MM.1S (cell line): ENCODE measurements at regions not wholly inside any gene's neighbourhood (a gene's known extent, or its start where the extent isn't known, plus 50 kb on each side); places are given as distances from the start of the nearest gene placed in this dataset.

ENCODE experiments used
- EZH2phosphoT487 ChIP-seq: fragments of 300-600 bp; sonication (generic); IDR thresholded peaks from 2 replicates; pipeline ENCODE4 v1.6.1; 2018; ENCODE audit warnings: antibody characterized with exemption, low read length
- TF ChIP-seq, protein P1 (sequence below): fragments of 300-600 bp; sonication (generic); IDR thresholded peaks from 2 replicates; pipeline ENCODE4 v1.5.1; 2016; ENCODE audit warnings: antibody characterized with exemption, low read length, mixed read lengths

DNA sequence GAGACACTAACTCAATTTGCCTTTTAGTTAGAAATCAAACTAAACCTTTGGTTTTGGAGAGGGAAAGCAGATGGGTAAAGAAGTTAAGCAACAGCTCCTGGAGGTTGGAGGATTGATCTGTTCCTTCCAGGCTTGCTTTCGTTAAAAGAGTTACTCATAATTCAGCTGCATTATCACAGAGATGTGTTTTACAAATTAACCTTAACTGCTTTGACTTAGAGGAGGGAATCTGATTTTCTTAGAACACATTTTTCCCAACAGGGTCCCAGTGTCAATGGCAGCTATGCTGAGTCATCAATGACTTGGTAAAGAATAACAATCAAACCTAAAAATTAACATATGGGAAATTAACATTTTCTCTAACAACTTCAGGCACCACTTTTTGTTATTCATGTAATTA is 113.4 kb downstream of the COPS8 start:
- TF ChIP-seq, protein P1, sequence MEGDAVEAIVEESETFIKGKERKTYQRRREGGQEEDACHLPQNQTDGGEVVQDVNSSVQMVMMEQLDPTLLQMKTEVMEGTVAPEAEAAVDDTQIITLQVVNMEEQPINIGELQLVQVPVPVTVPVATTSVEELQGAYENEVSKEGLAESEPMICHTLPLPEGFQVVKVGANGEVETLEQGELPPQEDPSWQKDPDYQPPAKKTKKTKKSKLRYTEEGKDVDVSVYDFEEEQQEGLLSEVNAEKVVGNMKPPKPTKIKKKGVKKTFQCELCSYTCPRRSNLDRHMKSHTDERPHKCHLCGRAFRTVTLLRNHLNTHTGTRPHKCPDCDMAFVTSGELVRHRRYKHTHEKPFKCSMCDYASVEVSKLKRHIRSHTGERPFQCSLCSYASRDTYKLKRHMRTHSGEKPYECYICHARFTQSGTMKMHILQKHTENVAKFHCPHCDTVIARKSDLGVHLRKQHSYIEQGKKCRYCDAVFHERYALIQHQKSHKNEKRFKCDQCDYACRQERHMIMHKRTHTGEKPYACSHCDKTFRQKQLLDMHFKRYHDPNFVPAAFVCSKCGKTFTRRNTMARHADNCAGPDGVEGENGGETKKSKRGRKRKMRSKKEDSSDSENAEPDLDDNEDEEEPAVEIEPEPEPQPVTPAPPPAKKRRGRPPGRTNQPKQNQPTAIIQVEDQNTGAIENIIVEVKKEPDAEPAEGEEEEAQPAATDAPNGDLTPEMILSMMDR, result no peak
- TF ChIP-seq EZH2phosphoT487, result no peak
